ENCODE measurements at regions not wholly inside any gene's neighbourhood (a gene's known extent, or its start where the extent isn't known, plus 50 kb on each side); places are given as distances from the start of the nearest gene placed in this dataset.

DNA sequence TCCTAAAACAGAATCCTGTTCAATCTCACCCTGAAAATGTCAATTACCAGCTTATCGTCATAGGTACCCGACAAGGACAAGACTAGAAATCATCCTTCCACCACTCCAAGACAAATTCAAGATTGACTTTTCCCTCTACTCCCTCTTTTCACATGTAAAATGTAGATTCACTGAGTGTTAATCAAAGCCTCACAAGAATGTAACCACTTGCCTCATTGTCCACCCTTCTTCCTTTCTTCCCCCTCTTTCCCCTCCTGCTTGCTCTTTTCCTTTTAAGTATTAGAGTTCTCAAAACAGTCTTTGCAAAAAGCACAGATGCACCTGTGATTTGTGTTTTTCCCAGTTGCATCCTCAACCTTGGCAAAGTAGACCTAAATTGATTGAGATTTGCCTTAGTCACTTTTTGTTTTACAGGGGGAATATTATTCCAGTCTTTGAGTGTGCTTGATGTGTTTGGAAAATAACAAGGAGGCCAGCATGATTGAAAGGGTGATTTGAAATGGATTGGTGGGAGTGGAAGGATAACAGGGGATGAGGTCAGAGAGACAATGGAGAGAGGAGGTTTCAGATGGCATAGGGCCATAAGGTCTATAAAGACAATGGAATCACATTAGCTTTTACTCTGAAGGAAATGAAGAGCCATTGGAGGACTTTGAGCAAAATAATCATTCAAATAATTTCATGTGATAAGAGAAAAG lies 231.3 kb upstream of the TYRP1 start:
- CTCF ChIA-PET = no interaction called here

DNA sequence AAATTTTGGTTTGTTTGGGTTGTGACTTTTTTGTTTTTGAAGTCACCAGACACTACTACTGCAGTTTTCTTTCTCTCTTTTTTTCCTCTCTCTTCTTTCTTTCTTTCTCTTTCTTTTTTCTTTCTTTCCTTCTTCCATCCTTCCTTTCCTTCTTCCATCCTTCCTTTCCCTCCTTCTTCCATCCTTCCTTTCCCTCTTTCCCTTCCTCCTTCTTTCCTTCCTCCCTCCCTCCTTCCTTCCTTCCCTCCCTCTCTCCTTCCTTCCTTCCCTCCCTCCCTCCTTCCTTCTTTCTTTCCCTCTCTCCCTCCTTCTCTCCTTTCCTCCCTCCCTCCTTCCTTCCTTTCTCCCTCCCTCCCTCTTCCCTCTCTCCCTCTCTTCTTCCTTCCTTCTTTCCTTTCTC lies 230.3 kb upstream of the TYRP1 start:
- Mint-ChIP-seq H3K27me3 (ENCODE audit: low read depth) (no peaks in the 10 kb centered on the region; the same call in 1 of the 2 replicates), H3K27ac (peak overlapping the region; percentile 55; the same call in 1 of the 2 replicates), H3K4me1 (peaks cover 55% of the 10 kb centered on the region), H3K4me3 (no peak overlapping the region), H3K36me3 (peaks cover 6% of the 10 kb centered on the region), H3K9me3 (peaks cover 25% of the 10 kb centered on the region)
- ChIA-PET CTCF (no interaction called here), POLR2A (no interaction called here)
- ATAC-seq (no peak), DNase-seq (ENCODE audit: low spot score) (no peak)
- TF ChIP-seq, protein P1, sequence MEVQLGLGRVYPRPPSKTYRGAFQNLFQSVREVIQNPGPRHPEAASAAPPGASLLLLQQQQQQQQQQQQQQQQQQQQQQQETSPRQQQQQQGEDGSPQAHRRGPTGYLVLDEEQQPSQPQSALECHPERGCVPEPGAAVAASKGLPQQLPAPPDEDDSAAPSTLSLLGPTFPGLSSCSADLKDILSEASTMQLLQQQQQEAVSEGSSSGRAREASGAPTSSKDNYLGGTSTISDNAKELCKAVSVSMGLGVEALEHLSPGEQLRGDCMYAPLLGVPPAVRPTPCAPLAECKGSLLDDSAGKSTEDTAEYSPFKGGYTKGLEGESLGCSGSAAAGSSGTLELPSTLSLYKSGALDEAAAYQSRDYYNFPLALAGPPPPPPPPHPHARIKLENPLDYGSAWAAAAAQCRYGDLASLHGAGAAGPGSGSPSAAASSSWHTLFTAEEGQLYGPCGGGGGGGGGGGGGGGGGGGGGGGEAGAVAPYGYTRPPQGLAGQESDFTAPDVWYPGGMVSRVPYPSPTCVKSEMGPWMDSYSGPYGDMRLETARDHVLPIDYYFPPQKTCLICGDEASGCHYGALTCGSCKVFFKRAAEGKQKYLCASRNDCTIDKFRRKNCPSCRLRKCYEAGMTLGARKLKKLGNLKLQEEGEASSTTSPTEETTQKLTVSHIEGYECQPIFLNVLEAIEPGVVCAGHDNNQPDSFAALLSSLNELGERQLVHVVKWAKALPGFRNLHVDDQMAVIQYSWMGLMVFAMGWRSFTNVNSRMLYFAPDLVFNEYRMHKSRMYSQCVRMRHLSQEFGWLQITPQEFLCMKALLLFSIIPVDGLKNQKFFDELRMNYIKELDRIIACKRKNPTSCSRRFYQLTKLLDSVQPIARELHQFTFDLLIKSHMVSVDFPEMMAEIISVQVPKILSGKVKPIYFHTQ (CRISPR knock-in tag; IDR thresholded peaks at IDR 0.05) = no peak
- TF ChIP-seq ZNF263 (CRISPR knock-in tag; IDR thresholded peaks at IDR 0.05; ENCODE audit: low read depth) (no peak), SP1 (CRISPR knock-in tag; conservative IDR thresholded peaks at IDR 0.05) (no peak), NR1H2 (CRISPR knock-in tag; IDR thresholded peaks at IDR 0.05) (no peak), GRHL2 (CRISPR knock-in tag; IDR thresholded peaks at IDR 0.05; ENCODE audit: insufficient replicate concordance, severe bottlenecking) (no peak)
- TF ChIP-seq, protein P2, sequence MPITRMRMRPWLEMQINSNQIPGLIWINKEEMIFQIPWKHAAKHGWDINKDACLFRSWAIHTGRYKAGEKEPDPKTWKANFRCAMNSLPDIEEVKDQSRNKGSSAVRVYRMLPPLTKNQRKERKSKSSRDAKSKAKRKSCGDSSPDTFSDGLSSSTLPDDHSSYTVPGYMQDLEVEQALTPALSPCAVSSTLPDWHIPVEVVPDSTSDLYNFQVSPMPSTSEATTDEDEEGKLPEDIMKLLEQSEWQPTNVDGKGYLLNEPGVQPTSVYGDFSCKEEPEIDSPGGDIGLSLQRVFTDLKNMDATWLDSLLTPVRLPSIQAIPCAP (CRISPR knock-in tag; IDR thresholded peaks at IDR 0.05) = no peak
- TF ChIP-seq, protein P3, sequence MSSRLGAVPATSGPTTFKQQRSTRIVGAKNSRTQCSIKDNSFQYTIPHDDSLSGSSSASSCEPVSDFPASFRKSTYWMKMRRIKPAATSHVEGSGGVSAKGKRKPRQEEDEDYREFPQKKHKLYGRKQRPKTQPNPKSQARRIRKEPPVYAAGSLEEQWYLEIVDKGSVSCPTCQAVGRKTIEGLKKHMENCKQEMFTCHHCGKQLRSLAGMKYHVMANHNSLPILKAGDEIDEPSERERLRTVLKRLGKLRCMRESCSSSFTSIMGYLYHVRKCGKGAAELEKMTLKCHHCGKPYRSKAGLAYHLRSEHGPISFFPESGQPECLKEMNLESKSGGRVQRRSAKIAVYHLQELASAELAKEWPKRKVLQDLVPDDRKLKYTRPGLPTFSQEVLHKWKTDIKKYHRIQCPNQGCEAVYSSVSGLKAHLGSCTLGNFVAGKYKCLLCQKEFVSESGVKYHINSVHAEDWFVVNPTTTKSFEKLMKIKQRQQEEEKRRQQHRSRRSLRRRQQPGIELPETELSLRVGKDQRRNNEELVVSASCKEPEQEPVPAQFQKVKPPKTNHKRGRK (CRISPR knock-in tag; IDR thresholded peaks at IDR 0.05; ENCODE audit: borderline replicate concordance) = peak; percentile 99
- TF ChIP-seq, protein P4, sequence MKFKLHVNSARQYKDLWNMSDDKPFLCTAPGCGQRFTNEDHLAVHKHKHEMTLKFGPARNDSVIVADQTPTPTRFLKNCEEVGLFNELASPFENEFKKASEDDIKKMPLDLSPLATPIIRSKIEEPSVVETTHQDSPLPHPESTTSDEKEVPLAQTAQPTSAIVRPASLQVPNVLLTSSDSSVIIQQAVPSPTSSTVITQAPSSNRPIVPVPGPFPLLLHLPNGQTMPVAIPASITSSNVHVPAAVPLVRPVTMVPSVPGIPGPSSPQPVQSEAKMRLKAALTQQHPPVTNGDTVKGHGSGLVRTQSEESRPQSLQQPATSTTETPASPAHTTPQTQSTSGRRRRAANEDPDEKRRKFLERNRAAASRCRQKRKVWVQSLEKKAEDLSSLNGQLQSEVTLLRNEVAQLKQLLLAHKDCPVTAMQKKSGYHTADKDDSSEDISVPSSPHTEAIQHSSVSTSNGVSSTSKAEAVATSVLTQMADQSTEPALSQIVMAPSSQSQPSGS (CRISPR knock-in tag; IDR thresholded peaks at IDR 0.05; ENCODE audit: borderline replicate concordance, low read depth) = no peak

More for the DNA sequence above, 231.3 kb upstream of the TYRP1 start:
- POLR2A ChIA-PET = no interaction called here
- Mint-ChIP-seq H3K27ac (peak overlapping the region; percentile 86), H3K4me1 (peaks cover 55% of the 10 kb centered on the region), H3K36me3 (peaks cover 6% of the 10 kb centered on the region), H3K4me3 (no peak overlapping the region), H3K9me3 (peaks cover 32% of the 10 kb centered on the region), H3K27me3 (ENCODE audit: low read depth) (no peaks in the 10 kb centered on the region; the same call in 1 of the 2 replicates)
- DNase-seq (ENCODE audit: low spot score) = no peak
- TF ChIP-seq ZNF219 (CRISPR knock-in tag; IDR thresholded peaks at IDR 0.05; ENCODE audit: borderline replicate concordance) (no peak), ZNF263 (CRISPR knock-in tag; IDR thresholded peaks at IDR 0.05; ENCODE audit: low read depth) (no peak), TEAD1 (CRISPR knock-in tag; IDR thresholded peaks at IDR 0.05) (0 out of 2 replicates have a peak, but pooled peaks have one; percentile 18), JUN (CRISPR knock-in tag; IDR thresholded peaks at IDR 0.05) (no peak), FOXK1 (CRISPR knock-in tag; IDR thresholded peaks at IDR 0.05) (no peak), ZNF232 (CRISPR knock-in tag; IDR thresholded peaks at IDR 0.05) (peak; percentile 65; the same call in 1 of the 2 replicates), NR3C1 (CRISPR knock-in tag; conservative IDR thresholded peaks at IDR 0.05; ENCODE audit: low read depth) (no peak)
- TF ChIP-seq, protein P5, sequence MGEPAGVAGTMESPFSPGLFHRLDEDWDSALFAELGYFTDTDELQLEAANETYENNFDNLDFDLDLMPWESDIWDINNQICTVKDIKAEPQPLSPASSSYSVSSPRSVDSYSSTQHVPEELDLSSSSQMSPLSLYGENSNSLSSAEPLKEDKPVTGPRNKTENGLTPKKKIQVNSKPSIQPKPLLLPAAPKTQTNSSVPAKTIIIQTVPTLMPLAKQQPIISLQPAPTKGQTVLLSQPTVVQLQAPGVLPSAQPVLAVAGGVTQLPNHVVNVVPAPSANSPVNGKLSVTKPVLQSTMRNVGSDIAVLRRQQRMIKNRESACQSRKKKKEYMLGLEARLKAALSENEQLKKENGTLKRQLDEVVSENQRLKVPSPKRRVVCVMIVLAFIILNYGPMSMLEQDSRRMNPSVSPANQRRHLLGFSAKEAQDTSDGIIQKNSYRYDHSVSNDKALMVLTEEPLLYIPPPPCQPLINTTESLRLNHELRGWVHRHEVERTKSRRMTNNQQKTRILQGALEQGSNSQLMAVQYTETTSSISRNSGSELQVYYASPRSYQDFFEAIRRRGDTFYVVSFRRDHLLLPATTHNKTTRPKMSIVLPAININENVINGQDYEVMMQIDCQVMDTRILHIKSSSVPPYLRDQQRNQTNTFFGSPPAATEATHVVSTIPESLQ (CRISPR knock-in tag; IDR thresholded peaks at IDR 0.05) = no peak
- TF ChIP-seq, protein P6, sequence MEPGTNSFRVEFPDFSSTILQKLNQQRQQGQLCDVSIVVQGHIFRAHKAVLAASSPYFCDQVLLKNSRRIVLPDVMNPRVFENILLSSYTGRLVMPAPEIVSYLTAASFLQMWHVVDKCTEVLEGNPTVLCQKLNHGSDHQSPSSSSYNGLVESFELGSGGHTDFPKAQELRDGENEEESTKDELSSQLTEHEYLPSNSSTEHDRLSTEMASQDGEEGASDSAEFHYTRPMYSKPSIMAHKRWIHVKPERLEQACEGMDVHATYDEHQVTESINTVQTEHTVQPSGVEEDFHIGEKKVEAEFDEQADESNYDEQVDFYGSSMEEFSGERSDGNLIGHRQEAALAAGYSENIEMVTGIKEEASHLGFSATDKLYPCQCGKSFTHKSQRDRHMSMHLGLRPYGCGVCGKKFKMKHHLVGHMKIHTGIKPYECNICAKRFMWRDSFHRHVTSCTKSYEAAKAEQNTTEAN (CRISPR knock-in tag; IDR thresholded peaks at IDR 0.05) = no peak
- TF ChIP-seq, protein P7, sequence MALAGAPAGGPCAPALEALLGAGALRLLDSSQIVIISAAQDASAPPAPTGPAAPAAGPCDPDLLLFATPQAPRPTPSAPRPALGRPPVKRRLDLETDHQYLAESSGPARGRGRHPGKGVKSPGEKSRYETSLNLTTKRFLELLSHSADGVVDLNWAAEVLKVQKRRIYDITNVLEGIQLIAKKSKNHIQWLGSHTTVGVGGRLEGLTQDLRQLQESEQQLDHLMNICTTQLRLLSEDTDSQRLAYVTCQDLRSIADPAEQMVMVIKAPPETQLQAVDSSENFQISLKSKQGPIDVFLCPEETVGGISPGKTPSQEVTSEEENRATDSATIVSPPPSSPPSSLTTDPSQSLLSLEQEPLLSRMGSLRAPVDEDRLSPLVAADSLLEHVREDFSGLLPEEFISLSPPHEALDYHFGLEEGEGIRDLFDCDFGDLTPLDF (CRISPR knock-in tag; IDR thresholded peaks at IDR 0.05) = no peak
- TF ChIP-seq, protein P8, sequence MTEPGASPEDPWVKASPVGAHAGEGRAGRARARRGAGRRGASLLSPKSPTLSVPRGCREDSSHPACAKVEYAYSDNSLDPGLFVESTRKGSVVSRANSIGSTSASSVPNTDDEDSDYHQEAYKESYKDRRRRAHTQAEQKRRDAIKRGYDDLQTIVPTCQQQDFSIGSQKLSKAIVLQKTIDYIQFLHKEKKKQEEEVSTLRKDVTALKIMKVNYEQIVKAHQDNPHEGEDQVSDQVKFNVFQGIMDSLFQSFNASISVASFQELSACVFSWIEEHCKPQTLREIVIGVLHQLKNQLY (CRISPR knock-in tag; IDR thresholded peaks at IDR 0.05) = no peak
- peak; percentile 61 for ATAC-seq
